BJ (cell line): ENCODE measurements at regions not wholly inside any gene's neighbourhood (a gene's known extent, or its start where the extent isn't known, plus 50 kb on each side); places are given as distances from the start of the nearest gene placed in this dataset.

ENCODE experiments used
- CTCF ChIA-PET: fragments of 350-600 bp; formaldehyde crosslinking; extraction: SDS; loops from one replicate; lab custom pipeline; 2021; ENCODE audit warnings: antibody characterized with exemption, inconsistent platforms; lab: Yijun Ruan, JAX
- POLR2A ChIA-PET: fragments of 300-600 bp; sonication (Branson Sonifier 250); formaldehyde crosslinking; extraction: SDS; loops from one replicate; lab custom pipeline; 2021; ENCODE audit warnings: antibody characterized with exemption; lab: Charles Lee
- DNase-seq: peaks from one replicate; pipeline ENCODE4 v3.0.0-alpha.2; 2011; ENCODE audit warnings: low read depth
- H3K27me3 ChIP-seq: 2 replicates; pipeline ENCODE4 v1.6.0; 2011; ENCODE audit warnings: low read length; ENCODE audit not compliant: control insufficient read depth, insufficient read depth
- H3K36me3 ChIP-seq: 2 replicates; pipeline ENCODE4 v1.5.1; 2011; ENCODE audit warnings: low read length; ENCODE audit not compliant: control insufficient read depth, insufficient read depth
- H3K4me3 ChIP-seq: 2 replicates; pipeline ENCODE4 v1.5.1; 2011; ENCODE audit warnings: low read depth, mild to moderate bottlenecking, control low read depth, low read length
- TF ChIP-seq, protein P1 (sequence below): IDR thresholded peaks from 2 replicates; pipeline ENCODE4 v1.5.1; 2011; ENCODE audit warnings: low read depth, mild to moderate bottlenecking, control low read depth, inconsistent platforms, low read length, moderate library complexity; ENCODE audit not compliant: insufficient read depth

DNA sequence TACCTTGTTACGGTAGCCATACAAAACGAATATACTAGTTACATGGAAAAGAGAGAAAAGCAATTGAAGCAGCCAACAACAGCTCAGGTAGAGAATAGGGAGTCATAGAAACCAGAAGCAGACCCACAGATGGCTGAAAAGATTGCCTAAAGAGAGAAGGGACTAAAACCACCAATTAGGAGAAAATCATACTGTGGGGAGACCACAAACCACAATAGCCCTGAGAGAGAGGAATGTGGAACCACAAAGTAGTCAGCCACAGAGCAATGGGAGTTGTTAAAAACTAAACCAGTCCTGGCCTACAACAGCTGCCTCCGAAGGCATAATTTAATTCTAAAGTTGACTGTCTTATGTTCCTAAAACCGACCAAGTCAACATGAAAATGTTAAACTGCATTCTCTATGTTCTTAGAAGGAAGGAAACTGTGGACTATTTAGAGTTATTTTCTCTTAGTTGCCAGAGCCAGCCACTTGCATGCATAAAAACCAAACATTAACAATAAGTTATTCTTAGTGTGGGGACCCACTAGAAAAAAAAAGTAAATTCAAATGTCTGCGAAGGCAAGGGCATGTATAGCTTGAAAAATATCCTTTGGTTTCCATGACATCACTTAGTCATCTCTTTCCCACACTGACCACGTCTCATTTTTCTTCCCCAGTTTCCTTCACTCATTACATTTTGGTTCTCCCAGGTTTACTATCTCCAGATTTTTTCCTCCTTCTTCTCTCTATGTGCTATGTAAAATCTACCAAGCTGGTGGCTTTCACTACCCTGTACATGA, 398.1 kb downstream of the NOVA1 start:
- no peaks in the 10 kb centered on the region for H3K36me3 ChIP-seq
- CTCF ChIA-PET, result interaction anchor here (0.8 to 1.6 kb wide), 2 partner anchors 22 to 25 kb away, joined by 3 read pairs; no protein-coding TSS in a partner anchor
- POLR2A ChIA-PET, result no interaction called here
- no peaks in the 10 kb centered on the region for H3K27me3 ChIP-seq
- H3K4me3 ChIP-seq, result no peak overlapping the region
- TF ChIP-seq, protein P1, sequence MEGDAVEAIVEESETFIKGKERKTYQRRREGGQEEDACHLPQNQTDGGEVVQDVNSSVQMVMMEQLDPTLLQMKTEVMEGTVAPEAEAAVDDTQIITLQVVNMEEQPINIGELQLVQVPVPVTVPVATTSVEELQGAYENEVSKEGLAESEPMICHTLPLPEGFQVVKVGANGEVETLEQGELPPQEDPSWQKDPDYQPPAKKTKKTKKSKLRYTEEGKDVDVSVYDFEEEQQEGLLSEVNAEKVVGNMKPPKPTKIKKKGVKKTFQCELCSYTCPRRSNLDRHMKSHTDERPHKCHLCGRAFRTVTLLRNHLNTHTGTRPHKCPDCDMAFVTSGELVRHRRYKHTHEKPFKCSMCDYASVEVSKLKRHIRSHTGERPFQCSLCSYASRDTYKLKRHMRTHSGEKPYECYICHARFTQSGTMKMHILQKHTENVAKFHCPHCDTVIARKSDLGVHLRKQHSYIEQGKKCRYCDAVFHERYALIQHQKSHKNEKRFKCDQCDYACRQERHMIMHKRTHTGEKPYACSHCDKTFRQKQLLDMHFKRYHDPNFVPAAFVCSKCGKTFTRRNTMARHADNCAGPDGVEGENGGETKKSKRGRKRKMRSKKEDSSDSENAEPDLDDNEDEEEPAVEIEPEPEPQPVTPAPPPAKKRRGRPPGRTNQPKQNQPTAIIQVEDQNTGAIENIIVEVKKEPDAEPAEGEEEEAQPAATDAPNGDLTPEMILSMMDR, result no peak
- DNase-seq, result no peak

DNA sequence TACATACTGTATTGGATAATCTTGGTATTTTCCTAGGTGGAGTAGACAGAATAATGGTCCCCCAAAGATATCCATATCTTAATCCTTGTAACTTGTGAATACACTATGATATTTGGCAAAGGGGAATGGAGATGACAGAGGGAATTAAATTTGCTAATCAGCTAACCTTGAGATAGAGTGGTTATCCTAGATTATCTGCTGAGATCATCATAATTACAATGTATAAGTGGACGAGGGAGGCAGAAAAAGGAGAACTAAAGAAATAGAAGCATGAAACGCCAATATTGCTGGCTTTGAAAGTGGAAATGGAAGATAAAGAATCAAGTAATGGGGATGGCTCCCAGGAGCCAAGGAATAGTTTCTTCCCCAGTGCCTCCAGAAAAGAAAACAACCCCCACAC, 398.7 kb downstream of the NOVA1 start:
- POLR2A ChIA-PET, result no interaction called here
- H3K36me3 ChIP-seq, result no peaks in the 10 kb centered on the region
- TF ChIP-seq, protein P1, result no peak
- no peak for DNase-seq
- no peak overlapping the region for H3K4me3 ChIP-seq
- no peaks in the 10 kb centered on the region for H3K27me3 ChIP-seq
- CTCF ChIA-PET, result interaction anchor here (0.8 to 1.6 kb wide), 2 partner anchors 23 to 25 kb away, joined by 3 read pairs; no protein-coding TSS in a partner anchor

DNA sequence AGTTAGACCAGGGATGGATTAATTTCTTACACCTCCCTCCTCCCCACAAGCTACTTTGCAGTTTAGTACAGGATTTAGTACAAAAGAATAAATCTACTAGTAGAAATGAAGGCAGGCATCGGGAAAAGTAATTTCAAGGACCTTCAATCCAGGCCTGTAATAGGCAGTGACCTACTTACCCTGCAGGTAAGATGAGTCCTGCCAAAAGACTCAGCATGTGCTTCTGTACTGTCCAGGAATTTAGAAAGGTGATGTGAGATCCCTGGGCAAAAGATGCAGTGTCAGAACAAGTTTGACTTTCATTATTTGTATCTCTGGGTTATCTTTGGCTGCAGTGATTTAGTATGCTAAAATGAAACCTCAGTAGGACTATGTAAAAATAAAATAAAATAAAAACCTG, 403.0 kb downstream of the NOVA1 start:
- POLR2A ChIA-PET, result no interaction called here
- no peak overlapping the region for H3K4me3 ChIP-seq
- no peak for DNase-seq
- no peaks in the 10 kb centered on the region for H3K36me3 ChIP-seq
- TF ChIP-seq, protein P1, result no peak
- no peaks in the 10 kb centered on the region for H3K27me3 ChIP-seq
- CTCF ChIA-PET, result no interaction called here

DNA sequence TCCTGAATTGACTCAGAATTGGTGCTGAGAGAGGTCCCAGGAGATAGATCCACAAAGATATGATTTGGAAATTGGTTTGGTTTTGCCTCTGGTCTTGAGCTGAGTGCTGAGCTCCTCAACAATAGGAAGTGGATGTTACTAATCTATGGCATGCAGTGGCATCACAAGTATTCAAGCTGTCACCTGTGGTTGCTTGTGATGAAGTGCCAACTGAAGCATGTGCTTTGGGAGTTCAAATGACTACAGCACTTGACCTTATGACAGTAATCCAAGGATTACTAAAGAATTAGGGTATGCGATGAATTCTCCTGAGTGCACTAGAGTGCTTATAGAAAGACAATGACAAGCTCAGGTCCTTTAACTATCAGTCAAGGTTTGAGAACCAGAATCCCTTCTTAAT, 406.2 kb downstream of the NOVA1 start:
- DNase-seq, result no peak
- TF ChIP-seq, protein P1, result no peak
- Histone ChIP-seq H3K27me3 (no peaks in the 10 kb centered on the region), H3K4me3 (no peak overlapping the region), H3K36me3 (no peaks in the 10 kb centered on the region)
- CTCF ChIA-PET, result no interaction called here
- POLR2A ChIA-PET, result no interaction called here

DNA sequence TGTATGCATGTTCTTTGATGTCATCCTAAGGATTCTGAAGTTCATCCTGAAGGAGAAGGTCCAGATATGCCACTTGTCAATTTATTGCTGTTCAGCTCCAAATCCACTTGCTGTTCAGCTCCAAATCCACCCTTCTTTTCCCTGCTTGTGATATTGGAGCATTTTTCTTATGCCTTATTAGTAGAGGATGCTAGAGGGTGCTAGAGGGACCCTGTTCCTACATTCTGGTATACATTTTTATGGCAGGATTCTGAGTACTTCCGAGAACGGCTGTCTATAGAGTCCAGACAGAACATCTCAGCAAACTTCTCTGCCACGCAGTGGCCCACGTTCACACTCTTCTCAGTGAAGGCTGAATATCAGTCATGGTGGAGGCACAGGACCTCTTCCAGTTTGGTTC, 406.7 kb downstream of the NOVA1 start:
- H3K4me3 ChIP-seq, result no peak overlapping the region
- POLR2A ChIA-PET, result no interaction called here
- no peaks in the 10 kb centered on the region for H3K27me3 ChIP-seq
- CTCF ChIA-PET, result no interaction called here
- DNase-seq, result no peak
- H3K36me3 ChIP-seq, result no peaks in the 10 kb centered on the region
- TF ChIP-seq, protein P1, result no peak
